Esophagus (tissue), 2 donors: ENCODE measurements at regions not wholly inside any gene's neighbourhood (a gene's known extent, or its start where the extent isn't known, plus 50 kb on each side); places are given as distances from the start of the nearest gene placed in this dataset.

Experiments used
- H3K27ac ChIP-seq, 2 donors: one replicate each; pipeline ENCODE4 v1.5.1; 2013; ENCODE audit warnings: low read depth in 2 of 2, mild to moderate bottlenecking in 2 of 2, inconsistent platforms in 1 of 2, low read length in 1 of 2, moderate library complexity in 1 of 2
- H3K27me3 ChIP-seq, 2 donors: one replicate each; pipeline ENCODE4 v1.6.1; 2013; ENCODE audit warnings: low read length in 2 of 2, control low read depth in 1 of 2, mild to moderate bottlenecking in 1 of 2; ENCODE audit not compliant: insufficient read depth in 2 of 2, control insufficient read depth in 1 of 2
- H3K36me3 ChIP-seq, 2 donors: one replicate each; pipeline ENCODE4 v1.6.1; 2013; ENCODE audit warnings: low read length in 1 of 2; ENCODE audit not compliant: control insufficient read depth in 2 of 2, insufficient read depth in 2 of 2
- H3K4me1 ChIP-seq, 2 donors: one replicate each; pipeline ENCODE4 v1.6.1; 2013; ENCODE audit warnings: low read length in 1 of 2; ENCODE audit not compliant: control insufficient read depth in 2 of 2, insufficient read depth in 2 of 2
- H3K4me3 ChIP-seq, 2 donors: one replicate each; pipeline ENCODE4 v1.5.1; 2013; ENCODE audit warnings: low read length in 2 of 2, mild to moderate bottlenecking in 2 of 2, low read depth in 1 of 2, moderate library complexity in 1 of 2
- H3K9me3 ChIP-seq, 2 donors: one replicate each; pipeline ENCODE4 v1.6.1; 2013; ENCODE audit warnings: mild to moderate bottlenecking in 2 of 2, low read depth in 1 of 2, low read length in 1 of 2, moderate library complexity in 1 of 2; ENCODE audit not compliant: control insufficient read depth in 2 of 2, insufficient read depth in 1 of 2
- WGBS, 2 donors: extraction: QIAGEN DNeasy Blood & Tissue Kit; methylation state at CpG; one replicate each; pipeline ENCODE4 v1.1.7; 2013; 5-methylcytosine and 5-hydroxymethylcytosine counted together
- donor health status: healthy with polysubstance abuse.
- donor health status: Bipolar disorder and iron deficiency.

GRCh38 chr10:52645187-52645758 is 127.3 kb downstream of the MBL2 start:
- H3K27me3 ChIP-seq: no peaks in the 10 kb centered on the region
- no peak overlapping the region for H3K4me3 ChIP-seq

GRCh38 chr10:52649511-52649910 is 123.1 kb downstream of the MBL2 start:
- Histone ChIP-seq H3K27ac (no peak overlapping the region), H3K27me3 (no peaks in the 10 kb centered on the region), H3K9me3 (no peaks in the 10 kb centered on the region), H3K4me3 (no peak overlapping the region), H3K36me3 (no peaks in the 10 kb centered on the region), H3K4me1 (no peaks in the 10 kb centered on the region)
- WGBS, 2 donors: 48 to 58% methylated on average over 1 of the region's 1 CpG

More at GRCh38 chr10:52645187-52645758, 127.3 kb downstream of the MBL2 start:
- Histone ChIP-seq H3K27ac (no peak overlapping the region), H3K4me1 (no peaks in the 10 kb centered on the region), H3K9me3 (no peaks in the 10 kb centered on the region), H3K36me3 (no peaks in the 10 kb centered on the region)
- WGBS, 2 donors: 45 to 49% methylated on average over 4 of the region's 4 CpGs

GRCh38 chr10:52650873-52651272 is 121.7 kb downstream of the MBL2 start:
- Histone ChIP-seq H3K27me3 (no peaks in the 10 kb centered on the region), H3K9me3 (no peaks in the 10 kb centered on the region), H3K27ac (no peak overlapping the region), H3K36me3 (no peaks in the 10 kb centered on the region), H3K4me1 (no peaks in the 10 kb centered on the region), H3K4me3 (no peak overlapping the region)
- 80 to 89% methylated on average over 4 of the region's 4 CpGs for WGBS, 2 donors

- Histone ChIP-seq H3K4me1 (no peaks in the 10 kb centered on the region), H3K27me3 (no peaks in the 10 kb centered on the region), H3K27ac (no peak overlapping the region), H3K4me3 (no peak overlapping the region), H3K9me3 (no peaks in the 10 kb centered on the region), H3K36me3 (no peaks in the 10 kb centered on the region)
- 27 to 35% methylated on average over 3 of the region's 3 CpGs for WGBS, 2 donors
Observed at GRCh38 chr10:52651293-52651692, 121.3 kb downstream of the MBL2 start.

GRCh38 chr10:52652431-52653262 is 119.9 kb downstream of the MBL2 start:
- Histone ChIP-seq H3K27me3 (no peaks in the 10 kb centered on the region), H3K36me3 (no peaks in the 10 kb centered on the region), H3K9me3 (no peaks in the 10 kb centered on the region), H3K4me1 (no peaks in the 10 kb centered on the region), H3K27ac (no peak overlapping the region), H3K4me3 (no peak overlapping the region)
- WGBS, 2 donors: 36 to 40% methylated on average over 7 of the region's 7 CpGs

- no peaks in the 10 kb centered on the region for H3K4me1 ChIP-seq
- no peaks in the 10 kb centered on the region for H3K36me3 ChIP-seq
- H3K27ac ChIP-seq: no peak overlapping the region
- no peaks in the 10 kb centered on the region for H3K9me3 ChIP-seq
- H3K27me3 ChIP-seq: no peaks in the 10 kb centered on the region
- H3K4me3 ChIP-seq: no peak overlapping the region
- WGBS, 2 donors: 79% methylated on average over 5 of the region's 5 CpGs
Observed at GRCh38 chr10:52653263-52653909, 119.2 kb downstream of the MBL2 start.

- Histone ChIP-seq H3K27ac (no peak overlapping the region), H3K9me3 (no peaks in the 10 kb centered on the region), H3K27me3 (no peaks in the 10 kb centered on the region), H3K4me1 (no peaks in the 10 kb centered on the region), H3K4me3 (no peak overlapping the region), H3K36me3 (no peaks in the 10 kb centered on the region)
- 65 to 74% methylated on average over 2 of the region's 2 CpGs for WGBS, 2 donors
Observed at GRCh38 chr10:52654201-52654600, 118.4 kb downstream of the MBL2 start.

GRCh38 chr10:52658112-52658511 is 114.5 kb downstream of the MBL2 start:
- WGBS, 2 donors: 62 to 71% methylated on average over 3 of the region's 3 CpGs

GRCh38 chr10:52659085-52659484 is 113.5 kb downstream of the MBL2 start:
- Histone ChIP-seq H3K4me3 (no peak overlapping the region), H3K4me1 (no peaks in the 10 kb centered on the region), H3K36me3 (no peaks in the 10 kb centered on the region), H3K9me3 (no peaks in the 10 kb centered on the region), H3K27ac (no peak overlapping the region), H3K27me3 (no peaks in the 10 kb centered on the region)
- WGBS, 2 donors: 27 to 45% methylated on average over 1 of the region's 1 CpG

More at GRCh38 chr10:52658112-52658511, 114.5 kb downstream of the MBL2 start:
- Histone ChIP-seq H3K4me1 (no peaks in the 10 kb centered on the region), H3K27me3 (no peaks in the 10 kb centered on the region), H3K9me3 (no peaks in the 10 kb centered on the region), H3K27ac (no peak overlapping the region), H3K4me3 (no peak overlapping the region), H3K36me3 (no peaks in the 10 kb centered on the region)
